ENCODE measurements at regions not wholly inside any gene's neighbourhood (a gene's known extent, or its start where the extent isn't known, plus 50 kb on each side); places are given as distances from the start of the nearest gene placed in this dataset.

DNA sequence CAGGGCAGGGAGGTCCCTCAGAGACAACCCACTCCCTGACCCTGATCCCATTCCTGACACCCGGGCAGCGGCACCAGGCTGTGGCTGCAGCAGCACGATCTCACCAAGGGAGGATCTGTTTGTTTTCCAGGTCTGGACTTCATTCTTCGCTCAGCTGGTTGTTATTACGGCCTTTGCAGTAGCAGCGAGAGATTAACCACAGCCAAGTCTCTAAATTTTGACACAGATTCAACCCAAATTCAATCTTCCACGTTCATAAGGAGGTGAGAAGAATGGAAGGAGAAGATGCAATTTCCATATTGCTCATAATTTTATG is 91.1 kb upstream of the THBS2 start:
- no peaks in the 10 kb centered on the region for H3K9me2 ChIP-seq (ENCODE audit: insufficient read depth)
- no peak for DNase-seq (ENCODE audit: low spot score)
- Mint-ChIP-seq H3K4me3 (no peak overlapping the region), H3K4me1 (peaks cover under 1% of the 10 kb centered on the region; the same call in 1 of the 3 replicates), H3K36me3 (ENCODE audit: low read depth) (no peaks in the 10 kb centered on the region), H3K27me3 (ENCODE audit: insufficient read depth, low read depth, poor library complexity) (peaks cover 3% of the 10 kb centered on the region), H3K27ac (no peak overlapping the region), H3K9me3 (peaks cover 3% of the 10 kb centered on the region; the same call in 1 of the 3 replicates)
- H2AFZ ChIP-seq = no peak overlapping the region
- H3K36me3 ChIP-seq (ENCODE audit: insufficient read depth) = no peaks in the 10 kb centered on the region
- TF ChIP-seq, protein P1, sequence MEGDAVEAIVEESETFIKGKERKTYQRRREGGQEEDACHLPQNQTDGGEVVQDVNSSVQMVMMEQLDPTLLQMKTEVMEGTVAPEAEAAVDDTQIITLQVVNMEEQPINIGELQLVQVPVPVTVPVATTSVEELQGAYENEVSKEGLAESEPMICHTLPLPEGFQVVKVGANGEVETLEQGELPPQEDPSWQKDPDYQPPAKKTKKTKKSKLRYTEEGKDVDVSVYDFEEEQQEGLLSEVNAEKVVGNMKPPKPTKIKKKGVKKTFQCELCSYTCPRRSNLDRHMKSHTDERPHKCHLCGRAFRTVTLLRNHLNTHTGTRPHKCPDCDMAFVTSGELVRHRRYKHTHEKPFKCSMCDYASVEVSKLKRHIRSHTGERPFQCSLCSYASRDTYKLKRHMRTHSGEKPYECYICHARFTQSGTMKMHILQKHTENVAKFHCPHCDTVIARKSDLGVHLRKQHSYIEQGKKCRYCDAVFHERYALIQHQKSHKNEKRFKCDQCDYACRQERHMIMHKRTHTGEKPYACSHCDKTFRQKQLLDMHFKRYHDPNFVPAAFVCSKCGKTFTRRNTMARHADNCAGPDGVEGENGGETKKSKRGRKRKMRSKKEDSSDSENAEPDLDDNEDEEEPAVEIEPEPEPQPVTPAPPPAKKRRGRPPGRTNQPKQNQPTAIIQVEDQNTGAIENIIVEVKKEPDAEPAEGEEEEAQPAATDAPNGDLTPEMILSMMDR (conservative IDR thresholded peaks at IDR 0.05; ENCODE audit: low read depth in 2 of 2) = no peak
- TF ChIP-seq NANOG (IDR thresholded peaks at IDR 0.05; ENCODE audit: borderline replicate concordance) (no peak), CREB1 (CRISPR knock-in tag; IDR thresholded peaks at IDR 0.05; ENCODE audit: low read depth) (no peak), STAT1 (IDR thresholded peaks at IDR 0.05; ENCODE audit: unreplicated experiment) (no peak), ZNF114 (CRISPR knock-in tag; IDR thresholded peaks at IDR 0.05) (no peak), ZNF331 (CRISPR knock-in tag; IDR thresholded peaks at IDR 0.05; ENCODE audit: low read depth) (no peak), POLR2AphosphoS5 (IDR thresholded peaks at IDR 0.05; ENCODE audit: low read depth) (no peak), EZH2phosphoT487 (IDR thresholded peaks at IDR 0.05; ENCODE audit: unreplicated experiment) (no peak), JUNB (IDR thresholded peaks at IDR 0.05; ENCODE audit: unreplicated experiment) (no peak)
- TF ChIP-seq, protein P2, sequence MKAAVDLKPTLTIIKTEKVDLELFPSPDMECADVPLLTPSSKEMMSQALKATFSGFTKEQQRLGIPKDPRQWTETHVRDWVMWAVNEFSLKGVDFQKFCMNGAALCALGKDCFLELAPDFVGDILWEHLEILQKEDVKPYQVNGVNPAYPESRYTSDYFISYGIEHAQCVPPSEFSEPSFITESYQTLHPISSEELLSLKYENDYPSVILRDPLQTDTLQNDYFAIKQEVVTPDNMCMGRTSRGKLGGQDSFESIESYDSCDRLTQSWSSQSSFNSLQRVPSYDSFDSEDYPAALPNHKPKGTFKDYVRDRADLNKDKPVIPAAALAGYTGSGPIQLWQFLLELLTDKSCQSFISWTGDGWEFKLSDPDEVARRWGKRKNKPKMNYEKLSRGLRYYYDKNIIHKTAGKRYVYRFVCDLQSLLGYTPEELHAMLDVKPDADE (IDR thresholded peaks at IDR 0.05) = no peak
- TF ChIP-seq, protein P3, sequence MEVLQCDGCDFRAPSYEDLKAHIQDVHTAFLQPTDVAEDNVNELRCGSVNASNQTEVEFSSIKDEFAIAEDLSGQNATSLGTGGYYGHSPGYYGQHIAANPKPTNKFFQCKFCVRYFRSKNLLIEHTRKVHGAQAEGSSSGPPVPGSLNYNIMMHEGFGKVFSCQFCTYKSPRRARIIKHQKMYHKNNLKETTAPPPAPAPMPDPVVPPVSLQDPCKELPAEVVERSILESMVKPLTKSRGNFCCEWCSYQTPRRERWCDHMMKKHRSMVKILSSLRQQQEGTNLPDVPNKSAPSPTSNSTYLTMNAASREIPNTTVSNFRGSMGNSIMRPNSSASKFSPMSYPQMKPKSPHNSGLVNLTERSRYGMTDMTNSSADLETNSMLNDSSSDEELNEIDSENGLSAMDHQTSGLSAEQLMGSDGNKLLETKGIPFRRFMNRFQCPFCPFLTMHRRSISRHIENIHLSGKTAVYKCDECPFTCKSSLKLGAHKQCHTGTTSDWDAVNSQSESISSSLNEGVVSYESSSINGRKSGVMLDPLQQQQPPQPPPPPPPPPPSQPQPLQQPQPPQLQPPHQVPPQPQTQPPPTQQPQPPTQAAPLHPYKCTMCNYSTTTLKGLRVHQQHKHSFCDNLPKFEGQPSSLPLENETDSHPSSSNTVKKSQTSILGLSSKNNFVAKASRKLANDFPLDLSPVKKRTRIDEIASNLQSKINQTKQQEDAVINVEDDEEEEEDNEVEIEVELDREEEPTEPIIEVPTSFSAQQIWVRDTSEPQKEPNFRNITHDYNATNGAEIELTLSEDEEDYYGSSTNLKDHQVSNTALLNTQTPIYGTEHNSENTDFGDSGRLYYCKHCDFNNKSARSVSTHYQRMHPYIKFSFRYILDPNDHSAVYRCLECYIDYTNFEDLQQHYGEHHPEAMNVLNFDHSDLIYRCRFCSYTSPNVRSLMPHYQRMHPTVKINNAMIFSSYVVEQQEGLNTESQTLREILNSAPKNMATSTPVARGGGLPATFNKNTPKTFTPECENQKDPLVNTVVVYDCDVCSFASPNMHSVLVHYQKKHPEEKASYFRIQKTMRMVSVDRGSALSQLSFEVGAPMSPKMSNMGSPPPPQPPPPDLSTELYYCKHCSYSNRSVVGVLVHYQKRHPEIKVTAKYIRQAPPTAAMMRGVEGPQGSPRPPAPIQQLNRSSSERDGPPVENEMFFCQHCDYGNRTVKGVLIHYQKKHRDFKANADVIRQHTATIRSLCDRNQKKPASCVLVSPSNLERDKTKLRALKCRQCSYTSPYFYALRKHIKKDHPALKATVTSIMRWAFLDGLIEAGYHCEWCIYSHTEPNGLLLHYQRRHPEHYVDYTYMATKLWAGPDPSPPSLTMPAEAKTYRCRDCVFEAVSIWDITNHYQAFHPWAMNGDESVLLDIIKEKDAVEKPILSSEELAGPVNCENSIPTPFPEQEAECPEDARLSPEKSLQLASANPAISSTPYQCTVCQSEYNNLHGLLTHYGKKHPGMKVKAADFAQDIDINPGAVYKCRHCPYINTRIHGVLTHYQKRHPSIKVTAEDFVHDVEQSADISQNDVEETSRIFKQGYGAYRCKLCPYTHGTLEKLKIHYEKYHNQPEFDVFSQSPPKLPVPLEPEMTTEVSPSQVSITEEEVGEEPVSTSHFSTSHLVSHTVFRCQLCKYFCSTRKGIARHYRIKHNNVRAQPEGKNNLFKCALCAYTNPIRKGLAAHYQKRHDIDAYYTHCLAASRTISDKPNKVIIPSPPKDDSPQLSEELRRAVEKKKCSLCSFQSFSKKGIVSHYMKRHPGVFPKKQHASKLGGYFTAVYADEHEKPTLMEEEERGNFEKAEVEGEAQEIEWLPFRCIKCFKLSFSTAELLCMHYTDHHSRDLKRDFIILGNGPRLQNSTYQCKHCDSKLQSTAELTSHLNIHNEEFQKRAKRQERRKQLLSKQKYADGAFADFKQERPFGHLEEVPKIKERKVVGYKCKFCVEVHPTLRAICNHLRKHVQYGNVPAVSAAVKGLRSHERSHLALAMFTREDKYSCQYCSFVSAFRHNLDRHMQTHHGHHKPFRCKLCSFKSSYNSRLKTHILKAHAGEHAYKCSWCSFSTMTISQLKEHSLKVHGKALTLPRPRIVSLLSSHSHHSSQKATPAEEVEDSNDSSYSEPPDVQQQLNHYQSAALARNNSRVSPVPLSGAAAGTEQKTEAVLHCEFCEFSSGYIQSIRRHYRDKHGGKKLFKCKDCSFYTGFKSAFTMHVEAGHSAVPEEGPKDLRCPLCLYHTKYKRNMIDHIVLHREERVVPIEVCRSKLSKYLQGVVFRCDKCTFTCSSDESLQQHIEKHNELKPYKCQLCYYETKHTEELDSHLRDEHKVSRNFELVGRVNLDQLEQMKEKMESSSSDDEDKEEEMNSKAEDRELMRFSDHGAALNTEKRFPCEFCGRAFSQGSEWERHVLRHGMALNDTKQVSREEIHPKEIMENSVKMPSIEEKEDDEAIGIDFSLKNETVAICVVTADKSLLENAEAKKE (CRISPR knock-in tag; IDR thresholded peaks at IDR 0.05) = no peak
- TF ChIP-seq, protein P4, sequence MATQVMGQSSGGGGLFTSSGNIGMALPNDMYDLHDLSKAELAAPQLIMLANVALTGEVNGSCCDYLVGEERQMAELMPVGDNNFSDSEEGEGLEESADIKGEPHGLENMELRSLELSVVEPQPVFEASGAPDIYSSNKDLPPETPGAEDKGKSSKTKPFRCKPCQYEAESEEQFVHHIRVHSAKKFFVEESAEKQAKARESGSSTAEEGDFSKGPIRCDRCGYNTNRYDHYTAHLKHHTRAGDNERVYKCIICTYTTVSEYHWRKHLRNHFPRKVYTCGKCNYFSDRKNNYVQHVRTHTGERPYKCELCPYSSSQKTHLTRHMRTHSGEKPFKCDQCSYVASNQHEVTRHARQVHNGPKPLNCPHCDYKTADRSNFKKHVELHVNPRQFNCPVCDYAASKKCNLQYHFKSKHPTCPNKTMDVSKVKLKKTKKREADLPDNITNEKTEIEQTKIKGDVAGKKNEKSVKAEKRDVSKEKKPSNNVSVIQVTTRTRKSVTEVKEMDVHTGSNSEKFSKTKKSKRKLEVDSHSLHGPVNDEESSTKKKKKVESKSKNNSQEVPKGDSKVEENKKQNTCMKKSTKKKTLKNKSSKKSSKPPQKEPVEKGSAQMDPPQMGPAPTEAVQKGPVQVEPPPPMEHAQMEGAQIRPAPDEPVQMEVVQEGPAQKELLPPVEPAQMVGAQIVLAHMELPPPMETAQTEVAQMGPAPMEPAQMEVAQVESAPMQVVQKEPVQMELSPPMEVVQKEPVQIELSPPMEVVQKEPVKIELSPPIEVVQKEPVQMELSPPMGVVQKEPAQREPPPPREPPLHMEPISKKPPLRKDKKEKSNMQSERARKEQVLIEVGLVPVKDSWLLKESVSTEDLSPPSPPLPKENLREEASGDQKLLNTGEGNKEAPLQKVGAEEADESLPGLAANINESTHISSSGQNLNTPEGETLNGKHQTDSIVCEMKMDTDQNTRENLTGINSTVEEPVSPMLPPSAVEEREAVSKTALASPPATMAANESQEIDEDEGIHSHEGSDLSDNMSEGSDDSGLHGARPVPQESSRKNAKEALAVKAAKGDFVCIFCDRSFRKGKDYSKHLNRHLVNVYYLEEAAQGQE (IDR thresholded peaks at IDR 0.05; ENCODE audit: unreplicated experiment) = no peak
- H3K27me3 ChIP-seq (ENCODE audit: insufficient read depth) = no peaks in the 10 kb centered on the region
- no peak overlapping the region for H3K4me2 ChIP-seq
- no peaks in the 10 kb centered on the region for H3K4me1 ChIP-seq (ENCODE audit: insufficient read depth)
- no peak for ATAC-seq
- no peaks in the 10 kb centered on the region for H4K20me1 ChIP-seq (replicated peaks; ENCODE audit: insufficient read depth)
- H3F3A ChIP-seq (replicated peaks; ENCODE audit: low read depth) = no peaks in the 10 kb centered on the region
- no peak overlapping the region for H3K27ac ChIP-seq (ENCODE audit: low read depth)
- H3K4me3 ChIP-seq = no peak overlapping the region
- no peaks in the 10 kb centered on the region for H3K79me2 ChIP-seq (replicated peaks; ENCODE audit: insufficient read depth)

All from GM23338 (cell line).